ENCODE measurements at regions not wholly inside any gene's neighbourhood (a gene's known extent, or its start where the extent isn't known, plus 50 kb on each side); places are given as distances from the start of the nearest gene placed in this dataset.

- peaks cover 7% of the 10 kb centered on the region for H3K27me3 ChIP-seq (ENCODE audit: control insufficient read depth, insufficient read depth, low read length)
- H2BK5ac ChIP-seq (ENCODE audit: low read depth, low read length, poor library complexity, severe bottlenecking): no peak overlapping the region
- BruUV-seq (replicated peaks): no TSS peak
- no peak overlapping the region for H3K23ac ChIP-seq (ENCODE audit: low read depth, low read length)
- H3K9ac ChIP-seq (ENCODE audit: low read depth, low read length): no peak overlapping the region
- H3K27ac ChIP-seq (ENCODE audit: insufficient read depth, low read length): no peak overlapping the region
- no peak overlapping the region for H3K56ac ChIP-seq (ENCODE audit: extremely low read depth, insufficient read depth, low read length)
- dilution Hi-C loops (cut with HindIII; ENCODE audit: low sequenced_read_pairs, unreplicated experiment) (no loop called here), intact Hi-C loops (cut with micrococcal nuclease) (no loop called here), in situ Hi-C loops (cut with MboI; ENCODE audit: low sequenced_read_pairs) (loop anchor here (25.0 kb wide), 1 partner anchor 297 kb away; no protein-coding TSS in a partner anchor)
- no peak for ATAC-seq (ENCODE audit: low read depth)
- ChIA-PET CTCF (no interaction called here), POLR2A (ENCODE audit: unreplicated experiment) (no interaction called here)
- no peak overlapping the region for H4K91ac ChIP-seq (ENCODE audit: insufficient read depth, low read depth, low read length)
- H3K4ac ChIP-seq (ENCODE audit: low read depth, low read length): no peak overlapping the region
- H3K79me1 ChIP-seq (ENCODE audit: low read depth in 1 of 2, low read length in 2 of 2): no peaks in the 10 kb centered on the region
- no peak overlapping the region for H2AFZ ChIP-seq (replicated peaks; ENCODE audit: low read length, poor library complexity)
- H2AK5ac ChIP-seq (ENCODE audit: low read depth, low read length): no peak overlapping the region
- no peak overlapping the region for H2AK9ac ChIP-seq (replicated peaks; ENCODE audit: low read depth, low read length, poor library complexity)
- H3K18ac ChIP-seq (ENCODE audit: low read depth, low read length): no peak overlapping the region
- H4K20me1 ChIP-seq (ENCODE audit: insufficient read depth, low read length): no peaks in the 10 kb centered on the region
- no peak overlapping the region for H4K5ac ChIP-seq (ENCODE audit: low read depth, low read length)
- no peak overlapping the region for H4K8ac ChIP-seq (ENCODE audit: low read depth in 2 of 2, low read length in 2 of 2)
- no peaks in the 10 kb centered on the region for H3K9me3 ChIP-seq (ENCODE audit: control insufficient read depth, insufficient read depth, low read length)
- no peak for TF ChIP-seq CHD1 (IDR thresholded peaks at IDR 0.05; ENCODE audit: low read depth, low read length)
- DNase-seq: no peak
- H3K4me2 ChIP-seq (ENCODE audit: low read depth, low read length): no peak overlapping the region
- H3K9me1 ChIP-seq (ENCODE audit: insufficient read depth, low read length): no peaks in the 10 kb centered on the region
- H2BK120ac ChIP-seq (ENCODE audit: low read depth, low read length): no peak overlapping the region
- H2BK15ac ChIP-seq (ENCODE audit: low read depth, low read length): no peak overlapping the region
- no peak overlapping the region for H3K4me3 ChIP-seq (ENCODE audit: insufficient read depth, low read depth, low read length)
- no peaks in the 10 kb centered on the region for H3K36me3 ChIP-seq (ENCODE audit: control insufficient read depth, insufficient read depth, low read length)
- no peak overlapping the region for H2BK20ac ChIP-seq (ENCODE audit: low read depth, low read length)
- no peak overlapping the region for H3K14ac ChIP-seq (replicated peaks; ENCODE audit: low read depth, low read length)
- no CpG with 5 or more reads among the region's 4 CpGs for WGBS, 2 experiments (ENCODE audit: extremely low coverage in 2 of 2, insufficient read length in 1 of 2)
- no peaks in the 10 kb centered on the region for H3K4me1 ChIP-seq (ENCODE audit: control insufficient read depth, insufficient read depth, low read length)
Observed at GRCh38 chr14:31939934-31940333, 137.2 kb upstream of the ARHGAP5 start.
